ENCODE measurements at regions not wholly inside any gene's neighbourhood (a gene's known extent, or its start where the extent isn't known, plus 50 kb on each side); places are given as distances from the start of the nearest gene placed in this dataset.
"Not testable (repeated sequence)": the region's sequence is repeated elsewhere in the genome, so short reads cannot be mapped to it uniquely, and the experiment has no call there.

GRCh38 chr20:63145156-63145555, 70.8 kb downstream of the YTHDF1 start:
- no peak for DNase-seq (ENCODE audit: low read depth)

- DNase-seq (ENCODE audit: low read depth): no peak
Measured at GRCh38 chr20:63142933-63143332, 73.0 kb downstream of the YTHDF1 start.

GRCh38 chr20:63141531-63141930, 74.4 kb downstream of the YTHDF1 start:
- DNase-seq (ENCODE audit: low read depth): no peak

- DNase-seq (ENCODE audit: low read depth): no peak
Measured at GRCh38 chr20:63140514-63141433, 75.2 kb downstream of the YTHDF1 start.

GRCh38 chr20:63139837-63140236, 76.1 kb downstream of the YTHDF1 start:
- DNase-seq (ENCODE audit: low read depth): no peak

- DNase-seq (ENCODE audit: low read depth): no peak
Measured at GRCh38 chr20:63139356-63139755, 76.6 kb downstream of the YTHDF1 start.

- DNase-seq (ENCODE audit: low read depth): peak; percentile 83
Measured at GRCh38 chr20:63138855-63139341, 77.0 kb downstream of the YTHDF1 start.

GRCh38 chr20:63137851-63138415, 78.0 kb downstream of the YTHDF1 start:
- no peak for DNase-seq (ENCODE audit: low read depth)

- no peak for DNase-seq (ENCODE audit: low read depth)
Measured at GRCh38 chr20:63136296-63136695, 79.6 kb downstream of the YTHDF1 start.

- no peak for DNase-seq (ENCODE audit: low read depth)
Measured at GRCh38 chr20:63135411-63135810, 80.5 kb downstream of the YTHDF1 start.

GRCh38 chr20:63134711-63135361, 81.1 kb downstream of the YTHDF1 start:
- not testable (repeated sequence) for DNase-seq (ENCODE audit: low read depth)

- DNase-seq (ENCODE audit: low read depth): no peak
Measured at GRCh38 chr20:63134201-63134612, 81.7 kb downstream of the YTHDF1 start.

- DNase-seq (ENCODE audit: low read depth): no peak
Measured at GRCh38 chr20:63133481-63134091, 82.3 kb downstream of the YTHDF1 start.

- no peak for DNase-seq (ENCODE audit: low read depth)
Measured at GRCh38 chr20:63132715-63133471, 83.0 kb downstream of the YTHDF1 start.

- DNase-seq (ENCODE audit: low read depth): no peak
Measured at GRCh38 chr20:63132131-63132714, 83.7 kb downstream of the YTHDF1 start.

GRCh38 chr20:63130658-63131577, 85.0 kb downstream of the YTHDF1 start:
- DNase-seq (ENCODE audit: low read depth): no peak

- no peak for DNase-seq (ENCODE audit: low read depth)
Measured at GRCh38 chr20:63129991-63130657, 85.8 kb downstream of the YTHDF1 start.

- DNase-seq (ENCODE audit: low read depth): no peak
Measured at GRCh38 chr20:63129376-63129965, 86.5 kb downstream of the YTHDF1 start.

GRCh38 chr20:63128956-63129355, 87.0 kb downstream of the YTHDF1 start:
- DNase-seq (ENCODE audit: low read depth): no peak
